PC-3 (cell line): ENCODE measurements at regions not wholly inside any gene's neighbourhood (a gene's known extent, or its start where the extent isn't known, plus 50 kb on each side); places are given as distances from the start of the nearest gene placed in this dataset.

Experiments
- CTCF ChIP-seq: fragments of 300-600 bp; sonication (generic); conservative IDR thresholded peaks from 2 replicates; pipeline ENCODE4 v1.5.1; 2017; ENCODE audit warnings: antibody characterized with exemption, low read depth, mild to moderate bottlenecking, low read length
- EZH2 ChIP-seq: fragments of 300-600 bp; sonication (generic); IDR thresholded peaks from one replicate; pipeline ENCODE4 v1.6.1; 2017; ENCODE audit warnings: antibody characterized with exemption, mild to moderate bottlenecking, low read length; ENCODE audit not compliant: unreplicated experiment
- EZH2phosphoT487 ChIP-seq: fragments of 300-600 bp; sonication (generic); IDR thresholded peaks from 2 replicates; pipeline ENCODE4 v1.6.1; 2018; ENCODE audit warnings: mild to moderate bottlenecking, antibody characterized with exemption, low read length, borderline replicate concordance

DNA sequence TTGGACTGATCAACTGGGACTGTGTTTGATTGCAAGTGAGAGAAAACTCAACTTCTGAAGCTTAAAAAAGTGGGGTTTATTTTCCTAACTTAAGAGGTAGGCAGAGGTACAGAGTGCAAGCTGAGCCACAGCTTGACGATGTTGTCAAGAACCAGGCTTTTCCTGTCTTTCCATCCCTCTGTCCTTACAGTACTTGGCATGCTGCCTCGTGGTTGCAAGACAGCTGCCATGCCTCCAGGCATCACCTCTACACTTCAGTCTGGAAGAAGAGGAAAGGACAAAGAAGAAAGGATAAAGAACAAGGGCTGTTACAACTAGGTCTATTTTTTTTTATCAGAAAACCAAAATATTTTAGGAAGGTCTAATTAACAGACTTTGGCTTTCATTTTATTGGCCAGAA lies 51.8 kb upstream of the GALNT15 start:
- TF ChIP-seq CTCF (no peak), EZH2phosphoT487 (no peak), EZH2 (no peak)
